ENCODE measurements at regions not wholly inside any gene's neighbourhood (a gene's known extent, or its start where the extent isn't known, plus 50 kb on each side); places are given as distances from the start of the nearest gene placed in this dataset.

DNA sequence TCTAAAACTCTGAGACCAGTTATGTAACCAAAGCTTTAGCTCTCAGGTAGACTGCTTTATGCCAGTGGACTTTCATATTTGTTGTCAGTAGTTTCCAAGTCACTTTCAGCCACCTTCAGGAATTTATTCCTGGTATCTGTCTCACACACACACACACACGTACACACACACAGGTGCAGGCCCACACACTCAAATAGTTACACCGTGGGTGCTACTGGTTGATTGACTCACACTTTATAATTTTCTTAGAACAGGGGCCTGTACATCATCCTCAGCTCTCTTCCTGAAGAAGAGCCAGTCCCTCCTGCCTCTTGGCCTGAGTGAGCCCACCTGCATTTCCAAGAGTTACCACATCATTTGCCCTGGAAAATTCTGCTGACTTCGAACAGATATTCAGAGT is 555.2 kb downstream of the SOX6 start:
- no peak overlapping the region for H3K4me2 ChIP-seq (ENCODE audit: low read length)
- no peaks in the 10 kb centered on the region for H3K9me3 ChIP-seq (ENCODE audit: low read length)
- no peaks in the 10 kb centered on the region for H3K79me2 ChIP-seq (ENCODE audit: low read length)
- no peaks in the 10 kb centered on the region for H3K9me2 ChIP-seq (replicated peaks; ENCODE audit: low read length)
- TF ChIP-seq EZH2phosphoT487 (IDR thresholded peaks at IDR 0.05; ENCODE audit: borderline replicate concordance, low read length) (no peak), EZH2 (IDR thresholded peaks at IDR 0.05; ENCODE audit: low read length, unreplicated experiment) (no peak), CTCF (conservative IDR thresholded peaks at IDR 0.05; ENCODE audit: low read depth, low read length) (no peak)
- no peak for ATAC-seq
- POLR2A ChIA-PET (ENCODE audit: unreplicated experiment) = no interaction called here
- H3K4me3 ChIP-seq (ENCODE audit: low read length) = no peak overlapping the region
- H3K4me1 ChIP-seq (ENCODE audit: insufficient read depth, low read length) = no peaks in the 10 kb centered on the region
- no peak overlapping the region for H3K27ac ChIP-seq (ENCODE audit: low read length)
- H3K36me3 ChIP-seq (ENCODE audit: low read depth, low read length) = no peaks in the 10 kb centered on the region
- H2AFZ ChIP-seq (ENCODE audit: low read length) = no peak overlapping the region
- DNase-seq = no peak
- no peak overlapping the region for H3K9ac ChIP-seq (ENCODE audit: low read length)
- CTCF ChIA-PET = no interaction called here
- BruUV-seq (replicated peaks) = no TSS peak
- intact Hi-C loops (cut with micrococcal nuclease) = no loop called here
- H4K20me1 ChIP-seq (ENCODE audit: low read length) = no peaks in the 10 kb centered on the region
- no peaks in the 10 kb centered on the region for H3F3A ChIP-seq (ENCODE audit: low read length, unreplicated experiment)
- H3K27me3 ChIP-seq (ENCODE audit: low read length) = no peaks in the 10 kb centered on the region

- Histone ChIP-seq H3K4me2 (ENCODE audit: low read length) (no peak overlapping the region), H3K79me2 (ENCODE audit: low read length) (no peaks in the 10 kb centered on the region), H3K9me3 (ENCODE audit: low read length) (no peaks in the 10 kb centered on the region), H3K27ac (ENCODE audit: low read length) (no peak overlapping the region), H3K9me2 (replicated peaks; ENCODE audit: low read length) (no peaks in the 10 kb centered on the region), H3K4me3 (ENCODE audit: low read length) (no peak overlapping the region), H3K9ac (ENCODE audit: low read length) (no peak overlapping the region), H2AFZ (ENCODE audit: low read length) (no peak overlapping the region), H3K36me3 (ENCODE audit: low read depth, low read length) (no peaks in the 10 kb centered on the region), H4K20me1 (ENCODE audit: low read length) (no peaks in the 10 kb centered on the region), H3F3A (ENCODE audit: low read length, unreplicated experiment) (no peaks in the 10 kb centered on the region), H3K27me3 (ENCODE audit: low read length) (no peaks in the 10 kb centered on the region), H3K4me1 (ENCODE audit: insufficient read depth, low read length) (no peaks in the 10 kb centered on the region)
- intact Hi-C loops (cut with micrococcal nuclease) = no loop called here
- TF ChIP-seq CTCF (conservative IDR thresholded peaks at IDR 0.05; ENCODE audit: low read depth, low read length) (no peak), EZH2phosphoT487 (IDR thresholded peaks at IDR 0.05; ENCODE audit: borderline replicate concordance, low read length) (no peak)
- no peak for DNase-seq
- CTCF ChIA-PET = no interaction called here
- BruUV-seq (replicated peaks) = no TSS peak
- POLR2A ChIA-PET (ENCODE audit: unreplicated experiment) = no interaction called here
- ATAC-seq = no peak
These were observed 554.7 kb downstream of the SOX6 start for GRCh38 chr11:15801616-15802015.

DNA sequence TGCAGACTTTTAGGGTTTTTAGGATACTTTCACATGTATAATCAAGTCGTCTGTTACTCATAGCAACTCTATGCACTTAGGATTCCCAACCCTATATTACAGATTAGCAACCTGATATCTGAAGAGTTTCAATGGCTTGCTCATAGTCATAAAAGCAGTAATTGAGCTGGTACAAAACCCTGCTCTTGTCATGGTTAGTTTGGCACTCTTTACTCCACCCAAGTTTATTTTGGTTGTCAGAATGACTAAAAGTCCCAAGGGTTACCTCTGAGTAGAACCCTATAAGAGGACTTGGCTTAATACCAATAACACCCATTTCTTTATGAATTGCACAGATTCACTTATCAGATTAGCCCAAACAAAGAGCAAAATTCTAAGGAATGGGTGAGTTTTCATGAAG is 550.6 kb downstream of the SOX6 start:
- H3K9me2 ChIP-seq (replicated peaks; ENCODE audit: low read length) = no peaks in the 10 kb centered on the region
- no peak overlapping the region for H3K27ac ChIP-seq (ENCODE audit: low read length)
- TF ChIP-seq EZH2phosphoT487 (IDR thresholded peaks at IDR 0.05; ENCODE audit: borderline replicate concordance, low read length) (no peak), EZH2 (IDR thresholded peaks at IDR 0.05; ENCODE audit: low read length, unreplicated experiment) (no peak), CTCF (conservative IDR thresholded peaks at IDR 0.05; ENCODE audit: low read depth, low read length) (no peak)
- no peak overlapping the region for H3K9ac ChIP-seq (ENCODE audit: low read length)
- CTCF ChIA-PET = no interaction called here
- DNase-seq = peak; percentile 7
- H3K36me3 ChIP-seq (ENCODE audit: low read depth, low read length) = no peaks in the 10 kb centered on the region
- H3F3A ChIP-seq (ENCODE audit: low read length, unreplicated experiment) = no peaks in the 10 kb centered on the region
- H3K79me2 ChIP-seq (ENCODE audit: low read length) = no peaks in the 10 kb centered on the region
- H4K20me1 ChIP-seq (ENCODE audit: low read length) = no peaks in the 10 kb centered on the region
- no peaks in the 10 kb centered on the region for H3K9me3 ChIP-seq (ENCODE audit: low read length)
- intact Hi-C loops (cut with micrococcal nuclease) = no loop called here
- POLR2A ChIA-PET (ENCODE audit: unreplicated experiment) = no interaction called here
- no peak overlapping the region for H2AFZ ChIP-seq (ENCODE audit: low read length)
- H3K4me1 ChIP-seq (ENCODE audit: insufficient read depth, low read length) = no peaks in the 10 kb centered on the region
- no peak overlapping the region for H3K4me3 ChIP-seq (ENCODE audit: low read length)
- no peak for ATAC-seq
- no TSS peak for BruUV-seq (replicated peaks)
- no peaks in the 10 kb centered on the region for H3K27me3 ChIP-seq (ENCODE audit: low read length)
- H3K4me2 ChIP-seq (ENCODE audit: low read length) = no peak overlapping the region
